A549 (cell line): ENCODE measurements at regions not wholly inside any gene's neighbourhood (a gene's known extent, or its start where the extent isn't known, plus 50 kb on each side); places are given as distances from the start of the nearest gene placed in this dataset.

ENCODE experiments used
- CEBPB ChIP-seq, 2 experiments: fragments of >200 bp in 1 of 2; sonication (Bioruptor Twin) in 1 of 2; formaldehyde crosslinking in 1 of 2; IDR thresholded peaks; 2 replicates each; pipeline ENCODE4 v1.6.1; 2012 to 2016
- MAFK ChIP-seq: fragments of 450-650 bp; IDR thresholded peaks from 2 replicates; pipeline ENCODE4 v1.6.1; 2014; ENCODE audit not compliant: partially characterized antibody
- POLR2AphosphoS2 ChIP-seq: conservative IDR thresholded peaks from 2 replicates; pipeline ENCODE4 v1.6.1; 2012; ENCODE audit warnings: low read length, improper control_type of control experiment, inconsistent platforms
- SREBF2 ChIP-seq: fragments of 450-650 bp; IDR thresholded peaks from 2 replicates; pipeline ENCODE4 v1.6.1; 2014; ENCODE audit warnings: mild to moderate bottlenecking, moderate library complexity
- TF ChIP-seq, protein P1 (sequence below): IDR thresholded peaks from 2 replicates; pipeline ENCODE4 v1.6.1; 2012
- TF ChIP-seq, protein P2 (sequence below): fragments of >200 bp; sonication (Bioruptor Twin); formaldehyde crosslinking; IDR thresholded peaks from 3 replicates; pipeline ENCODE4 v1.5.1; 2016
- TF ChIP-seq, protein P3 (sequence below): fragments of 450-650 bp; IDR thresholded peaks from 2 replicates; pipeline ENCODE4 v1.6.1; 2014; ENCODE audit warnings: antibody characterized with exemption

DNA sequence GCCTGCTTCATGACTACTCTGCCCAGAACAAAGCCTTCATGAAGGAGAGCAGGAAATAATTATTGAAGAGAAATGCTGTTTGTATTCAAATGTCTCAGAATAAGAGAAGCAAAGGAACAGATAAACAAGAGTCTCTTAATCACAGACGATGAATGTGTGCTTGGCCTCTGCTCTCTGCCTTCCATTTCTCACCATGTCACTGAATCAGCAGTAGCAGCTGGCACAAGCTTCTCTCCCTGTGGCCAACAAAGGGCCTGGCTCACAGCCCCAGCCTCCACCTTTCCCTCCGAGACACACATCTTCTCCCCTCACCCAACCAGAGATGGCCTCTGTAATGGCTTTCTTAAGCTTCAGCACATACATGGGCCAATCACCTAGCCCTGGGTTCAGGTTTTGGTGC, 128.1 kb upstream of the SLIT3 start:
- TF ChIP-seq, protein P1, sequence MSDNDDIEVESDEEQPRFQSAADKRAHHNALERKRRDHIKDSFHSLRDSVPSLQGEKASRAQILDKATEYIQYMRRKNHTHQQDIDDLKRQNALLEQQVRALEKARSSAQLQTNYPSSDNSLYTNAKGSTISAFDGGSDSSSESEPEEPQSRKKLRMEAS: no peak
- TF ChIP-seq, protein P2, sequence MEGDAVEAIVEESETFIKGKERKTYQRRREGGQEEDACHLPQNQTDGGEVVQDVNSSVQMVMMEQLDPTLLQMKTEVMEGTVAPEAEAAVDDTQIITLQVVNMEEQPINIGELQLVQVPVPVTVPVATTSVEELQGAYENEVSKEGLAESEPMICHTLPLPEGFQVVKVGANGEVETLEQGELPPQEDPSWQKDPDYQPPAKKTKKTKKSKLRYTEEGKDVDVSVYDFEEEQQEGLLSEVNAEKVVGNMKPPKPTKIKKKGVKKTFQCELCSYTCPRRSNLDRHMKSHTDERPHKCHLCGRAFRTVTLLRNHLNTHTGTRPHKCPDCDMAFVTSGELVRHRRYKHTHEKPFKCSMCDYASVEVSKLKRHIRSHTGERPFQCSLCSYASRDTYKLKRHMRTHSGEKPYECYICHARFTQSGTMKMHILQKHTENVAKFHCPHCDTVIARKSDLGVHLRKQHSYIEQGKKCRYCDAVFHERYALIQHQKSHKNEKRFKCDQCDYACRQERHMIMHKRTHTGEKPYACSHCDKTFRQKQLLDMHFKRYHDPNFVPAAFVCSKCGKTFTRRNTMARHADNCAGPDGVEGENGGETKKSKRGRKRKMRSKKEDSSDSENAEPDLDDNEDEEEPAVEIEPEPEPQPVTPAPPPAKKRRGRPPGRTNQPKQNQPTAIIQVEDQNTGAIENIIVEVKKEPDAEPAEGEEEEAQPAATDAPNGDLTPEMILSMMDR: no peak
- TF ChIP-seq MAFK (no peak), CEBPB (IDR thresholded peaks at IDR 0.05) (no peak), POLR2AphosphoS2 (no peak), SREBF2 (no peak)
- TF ChIP-seq, protein P3, sequence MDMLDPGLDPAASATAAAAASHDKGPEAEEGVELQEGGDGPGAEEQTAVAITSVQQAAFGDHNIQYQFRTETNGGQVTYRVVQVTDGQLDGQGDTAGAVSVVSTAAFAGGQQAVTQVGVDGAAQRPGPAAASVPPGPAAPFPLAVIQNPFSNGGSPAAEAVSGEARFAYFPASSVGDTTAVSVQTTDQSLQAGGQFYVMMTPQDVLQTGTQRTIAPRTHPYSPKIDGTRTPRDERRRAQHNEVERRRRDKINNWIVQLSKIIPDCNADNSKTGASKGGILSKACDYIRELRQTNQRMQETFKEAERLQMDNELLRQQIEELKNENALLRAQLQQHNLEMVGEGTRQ: no peak
